Esophagus muscularis mucosa (tissue), 4 donors: ENCODE measurements at regions not wholly inside any gene's neighbourhood (a gene's known extent, or its start where the extent isn't known, plus 50 kb on each side); places are given as distances from the start of the nearest gene placed in this dataset.

Experiments used
- DNase-seq: peaks from one replicate; pipeline ENCODE4 v3.0.0-alpha.2; 2017; ENCODE audit errors: extremely low spot score
- H3K27ac ChIP-seq, 4 donors: fragments of 200-600 bp; sonication (generic); replicated peaks in 1 of 4; 1 replicate in 3 of 4; 2 replicates in 1 of 4; pipeline ENCODE4 v1.5.1; 2016 to 2019; ENCODE audit warnings: mild to moderate bottlenecking in 1 of 4
- H3K27me3 ChIP-seq, 4 donors: fragments of 200-600 bp; sonication (generic); one replicate each; pipeline versions ENCODE4 v1.5.1 to v1.6.0; 2016 to 2019
- H3K36me3 ChIP-seq, 4 donors: fragments of 200-600 bp; sonication (generic); one replicate each; pipeline ENCODE4 v1.5.1; 2016 to 2019
- H3K4me1 ChIP-seq, 4 donors: fragments of 200-600 bp; sonication (generic); one replicate each; pipeline ENCODE4 v1.5.1; 2016 to 2019
- H3K4me3 ChIP-seq, 4 donors: fragments of 200-600 bp; sonication (generic); 1 replicate in 2 of 4; 2 replicates in 2 of 4; pipeline ENCODE4 v1.5.1; 2016 to 2019; ENCODE audit warnings: mild to moderate bottlenecking in 4 of 4, moderate library complexity in 1 of 4
- H3K9me3 ChIP-seq, 4 donors: fragments of 200-600 bp; sonication (generic); 1 replicate in 3 of 4; 2 replicates in 1 of 4; pipeline ENCODE4 v1.5.1; 2016 to 2019
- EP300 ChIP-seq: sonication (generic); formaldehyde crosslinking; IDR thresholded peaks from one replicate; pipeline ENCODE4 v1.6.1; 2017; ENCODE audit warnings: antibody characterized with exemption
- POLR2A ChIP-seq: fragments of 450-650 bp; IDR thresholded peaks from one replicate; pipeline ENCODE4 v1.6.1; 2017; ENCODE audit warnings: antibody characterized with exemption, moderate library complexity, mild to moderate bottlenecking, low read depth
- POLR2AphosphoS5 ChIP-seq, 2 donors: sonication (generic); formaldehyde crosslinking; IDR thresholded peaks; one replicate each; pipeline ENCODE4 v1.6.1; 2017; ENCODE audit warnings: antibody characterized with exemption in 2 of 2
- WGBS: methylation state at CpG from one replicate; pipeline ENCODE4 v1.1.5; 2018; 5-methylcytosine and 5-hydroxymethylcytosine counted together
- intact Hi-C: fragments of 100-400 bp; cut with DNase I; formaldehyde crosslinking; loops from one replicate; pipeline ENCODE4 v1.15.1; 2023
- TF ChIP-seq, protein P1 (sequence below), 3 experiments: fragments of 200-600 bp in 2 of 3; fragments of 450-650 bp in 1 of 3; sonication (generic) in 2 of 3; IDR thresholded peaks; one replicate each; pipeline ENCODE4 v1.5.1; 2017 to 2019; ENCODE audit warnings: antibody characterized with exemption in 3 of 3, mild to moderate bottlenecking in 2 of 3, moderate library complexity in 1 of 3

DNA sequence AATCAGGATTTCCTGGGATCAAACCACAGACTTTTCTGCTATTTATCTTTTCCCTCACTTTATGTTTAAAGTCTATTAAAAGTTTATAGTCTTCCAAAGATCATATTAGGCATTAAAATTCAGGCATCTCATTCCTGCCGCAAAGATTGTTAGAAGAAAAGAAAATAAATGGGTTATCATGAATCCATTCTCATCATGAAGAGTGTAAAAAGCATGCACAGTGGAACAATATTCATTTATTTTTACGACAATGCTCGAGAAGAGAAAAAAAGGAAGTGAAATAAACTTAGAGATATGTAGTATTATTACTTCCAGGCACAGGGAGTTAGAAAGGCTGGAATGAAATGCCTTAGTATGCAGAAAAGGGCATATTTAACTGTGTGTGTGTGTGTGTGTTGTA is 213.7 kb upstream of the PLSCR5 start:
- intact Hi-C loops: no loop called here
- no peaks in the 10 kb centered on the region for H3K9me3 ChIP-seq

DNA sequence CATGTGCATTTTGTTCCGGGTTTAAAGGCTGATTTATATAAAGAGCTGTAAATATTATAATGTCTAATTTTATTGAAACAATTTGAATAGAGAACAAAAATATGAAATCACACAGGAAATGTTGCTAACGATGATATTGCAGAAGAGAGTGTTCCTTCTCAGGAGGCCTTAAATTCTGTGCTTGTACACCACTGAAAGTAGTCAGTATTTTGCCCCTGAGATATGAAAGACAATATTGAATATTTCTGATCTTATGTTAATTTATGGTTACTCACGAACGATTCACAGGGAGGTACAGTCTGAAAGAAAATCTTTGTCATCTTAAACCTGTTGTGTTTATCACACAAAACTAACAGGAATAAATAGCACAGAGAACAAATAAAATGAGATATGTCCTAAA is 213.2 kb upstream of the PLSCR5 start:
- 78% methylated on average over 4 of the region's 4 CpGs for WGBS
- no peaks in the 10 kb centered on the region for H3K27me3 ChIP-seq
- H3K9me3 ChIP-seq: no peaks in the 10 kb centered on the region
- H3K4me1 ChIP-seq: no peaks in the 10 kb centered on the region
- H3K4me3 ChIP-seq: no peak overlapping the region
- no peak for DNase-seq
- TF ChIP-seq POLR2AphosphoS5 (IDR thresholded peaks at IDR 0.05) (no peak), POLR2A (no peak), EP300 (no peak)
- TF ChIP-seq, protein P1, sequence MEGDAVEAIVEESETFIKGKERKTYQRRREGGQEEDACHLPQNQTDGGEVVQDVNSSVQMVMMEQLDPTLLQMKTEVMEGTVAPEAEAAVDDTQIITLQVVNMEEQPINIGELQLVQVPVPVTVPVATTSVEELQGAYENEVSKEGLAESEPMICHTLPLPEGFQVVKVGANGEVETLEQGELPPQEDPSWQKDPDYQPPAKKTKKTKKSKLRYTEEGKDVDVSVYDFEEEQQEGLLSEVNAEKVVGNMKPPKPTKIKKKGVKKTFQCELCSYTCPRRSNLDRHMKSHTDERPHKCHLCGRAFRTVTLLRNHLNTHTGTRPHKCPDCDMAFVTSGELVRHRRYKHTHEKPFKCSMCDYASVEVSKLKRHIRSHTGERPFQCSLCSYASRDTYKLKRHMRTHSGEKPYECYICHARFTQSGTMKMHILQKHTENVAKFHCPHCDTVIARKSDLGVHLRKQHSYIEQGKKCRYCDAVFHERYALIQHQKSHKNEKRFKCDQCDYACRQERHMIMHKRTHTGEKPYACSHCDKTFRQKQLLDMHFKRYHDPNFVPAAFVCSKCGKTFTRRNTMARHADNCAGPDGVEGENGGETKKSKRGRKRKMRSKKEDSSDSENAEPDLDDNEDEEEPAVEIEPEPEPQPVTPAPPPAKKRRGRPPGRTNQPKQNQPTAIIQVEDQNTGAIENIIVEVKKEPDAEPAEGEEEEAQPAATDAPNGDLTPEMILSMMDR (IDR thresholded peaks at IDR 0.05): no peak
- intact Hi-C loops: no loop called here
- H3K36me3 ChIP-seq: no peaks in the 10 kb centered on the region
- no peak overlapping the region for H3K27ac ChIP-seq

More for the DNA sequence above, 213.7 kb upstream of the PLSCR5 start:
- DNase-seq: no peak
- no peaks in the 10 kb centered on the region for H3K36me3 ChIP-seq
- H3K27me3 ChIP-seq: no peaks in the 10 kb centered on the region
- no peak overlapping the region for H3K27ac ChIP-seq
- WGBS: 77% methylated on average over 3 of the region's 3 CpGs
- peaks cover 0 to 3% (median under 1%) of the 10 kb centered on the region in 4 donors for H3K4me1 ChIP-seq
- H3K4me3 ChIP-seq: no peak overlapping the region
- TF ChIP-seq POLR2A (no peak), EP300 (no peak), POLR2AphosphoS5 (IDR thresholded peaks at IDR 0.05) (no peak)
- TF ChIP-seq, protein P1 (IDR thresholded peaks at IDR 0.05): no peak

DNA sequence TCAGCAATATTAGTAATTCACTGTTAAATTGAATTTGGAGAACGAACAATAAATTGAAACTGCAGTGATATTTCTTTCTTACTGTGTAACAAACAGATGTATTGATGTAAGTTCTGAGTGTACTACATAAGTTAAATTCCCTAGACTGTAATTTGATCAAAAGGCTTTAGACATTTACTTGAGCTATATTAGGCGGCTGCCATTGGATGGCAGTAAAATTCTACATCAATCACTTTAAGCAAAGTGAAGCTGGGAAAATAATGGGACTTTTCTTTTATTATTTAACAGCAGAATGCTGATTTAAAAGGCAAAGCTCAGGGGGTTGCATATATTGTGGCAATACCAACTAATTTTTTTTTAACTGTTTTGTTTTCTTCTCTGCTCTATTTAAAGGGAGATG is 212.6 kb upstream of the PLSCR5 start:
- Histone ChIP-seq H3K4me1 (no peaks in the 10 kb centered on the region), H3K4me3 (no peak overlapping the region), H3K36me3 (no peaks in the 10 kb centered on the region), H3K9me3 (no peaks in the 10 kb centered on the region), H3K27ac (no peak overlapping the region), H3K27me3 (no peaks in the 10 kb centered on the region)
- DNase-seq: no peak
- intact Hi-C loops: no loop called here
- 68% methylated on average over 2 of the region's 2 CpGs for WGBS
- TF ChIP-seq EP300 (no peak), POLR2A (no peak), POLR2AphosphoS5 (IDR thresholded peaks at IDR 0.05) (no peak)
- TF ChIP-seq, protein P1 (IDR thresholded peaks at IDR 0.05): no peak

DNA sequence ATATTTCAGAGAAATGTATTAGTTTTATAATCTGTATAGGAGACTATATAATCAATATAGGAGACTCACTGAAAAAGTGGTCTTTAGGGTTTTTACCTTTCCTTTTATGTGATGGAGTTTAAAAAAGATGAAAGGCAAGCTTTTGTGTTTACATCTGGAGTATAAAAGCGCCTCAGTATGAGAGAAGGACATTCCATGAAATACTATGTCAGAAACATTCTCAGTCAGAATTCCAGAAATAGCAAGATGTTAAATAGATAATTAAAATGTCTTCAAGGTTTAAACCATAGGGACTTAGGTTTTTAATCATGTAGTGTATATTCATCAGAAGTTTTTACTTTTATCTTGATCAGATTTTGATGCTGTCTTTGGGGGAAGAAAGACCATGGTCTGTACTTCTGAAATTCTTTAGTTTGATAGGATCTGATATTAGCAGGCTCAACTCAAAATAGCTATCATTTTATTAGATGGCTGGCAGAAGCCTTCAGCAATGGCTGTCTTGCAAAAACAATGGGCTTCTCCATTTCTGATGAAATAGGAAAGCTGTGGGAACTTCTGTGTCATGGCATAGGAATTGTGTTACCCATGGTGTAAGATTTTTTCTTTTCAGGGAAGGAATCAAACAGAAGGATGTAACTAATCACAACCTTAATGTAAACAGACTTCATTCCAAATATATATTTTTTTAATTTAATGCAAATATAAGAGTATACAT is 209.6 kb upstream of the PLSCR5 start:
- no peak overlapping the region for H3K4me3 ChIP-seq
- WGBS: 50% methylated on average over 1 of the region's 1 CpG
- no peaks in the 10 kb centered on the region for H3K9me3 ChIP-seq
- no peaks in the 10 kb centered on the region for H3K36me3 ChIP-seq
- intact Hi-C loops: no loop called here
- H3K4me1 ChIP-seq: no peaks in the 10 kb centered on the region
- H3K27ac ChIP-seq: no peak overlapping the region
- no peak for DNase-seq
- TF ChIP-seq, protein P1 (IDR thresholded peaks at IDR 0.05): no peak
- TF ChIP-seq EP300 (no peak), POLR2AphosphoS5 (IDR thresholded peaks at IDR 0.05) (no peak), POLR2A (no peak)
- H3K27me3 ChIP-seq: no peaks in the 10 kb centered on the region

DNA sequence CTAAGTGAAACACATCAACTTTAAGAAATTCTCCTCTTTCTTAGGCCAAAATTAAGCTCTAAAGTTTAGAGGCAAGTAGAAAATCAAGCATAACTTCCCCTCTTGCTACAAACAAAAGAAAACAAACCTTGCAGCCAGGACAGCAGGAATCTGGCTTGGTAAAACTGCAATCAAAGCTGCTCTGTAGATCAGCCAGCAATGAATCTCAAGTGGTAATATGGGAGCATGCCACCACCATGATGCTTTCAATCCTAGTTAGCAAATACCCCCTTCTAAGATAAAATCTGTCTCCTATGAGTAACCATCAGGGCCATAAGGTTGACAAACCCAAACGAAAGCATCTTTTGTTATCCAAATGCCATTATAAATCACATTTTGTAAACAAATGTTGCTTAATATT is 208.3 kb upstream of the PLSCR5 start:
- TF ChIP-seq, protein P1 (IDR thresholded peaks at IDR 0.05): no peak
- TF ChIP-seq EP300: no peak
- no peak for TF ChIP-seq POLR2AphosphoS5 (IDR thresholded peaks at IDR 0.05)
- TF ChIP-seq POLR2A: no peak
- Histone ChIP-seq H3K27ac (no peak overlapping the region), H3K27me3 (no peaks in the 10 kb centered on the region), H3K4me3 (no peak overlapping the region), H3K36me3 (no peaks in the 10 kb centered on the region), H3K9me3 (no peaks in the 10 kb centered on the region), H3K4me1 (no peaks in the 10 kb centered on the region)
- WGBS: 29% methylated on average over 1 of the region's 1 CpG
- intact Hi-C loops: no loop called here
- DNase-seq: no peak
